DND-41 (cell line): ENCODE measurements at regions not wholly inside any gene's neighbourhood (a gene's known extent, or its start where the extent isn't known, plus 50 kb on each side); places are given as distances from the start of the nearest gene placed in this dataset.

Source experiments
- ATAC-seq: fragments of 200-7000 bp; cut with Tn5 transposase; 3 replicates; pipeline ENCODE4 v1.9.1; 2021; ENCODE audit warnings: low read depth; ENCODE audit not compliant: insufficient read depth
- DNase-seq: peaks from one replicate; pipeline ENCODE4 v3.0.0-alpha.2; 2020
- H2AFZ ChIP-seq: 2 replicates; pipeline ENCODE4 v1.6.0; 2012; ENCODE audit warnings: low read depth, low read length
- H3K27ac ChIP-seq: 2 replicates; pipeline ENCODE4 v1.5.1; 2012; ENCODE audit warnings: low read length, inconsistent platforms
- H3K27me3 ChIP-seq: fragments of 200-600 bp; sonication (generic); 2 replicates; pipeline ENCODE4 v1.6.0; 2012; ENCODE audit warnings: low read length, mild to moderate bottlenecking, inconsistent platforms; ENCODE audit not compliant: insufficient read depth, poor library complexity
- H3K36me3 ChIP-seq: 2 replicates; pipeline ENCODE4 v1.5.1; 2012; ENCODE audit warnings: low read length, inconsistent platforms; ENCODE audit not compliant: insufficient read depth
- H3K4me1 ChIP-seq: 2 replicates; pipeline ENCODE4 v1.5.1; 2012; ENCODE audit warnings: mild to moderate bottlenecking, low read length; ENCODE audit not compliant: insufficient read depth
- H3K4me2 ChIP-seq: 2 replicates; pipeline ENCODE4 v1.6.0; 2012; ENCODE audit warnings: mild to moderate bottlenecking, moderate library complexity, low read length, inconsistent platforms; ENCODE audit not compliant: insufficient read depth
- H3K4me3 ChIP-seq, 2 experiments: fragments of 200-600 bp in 1 of 2; shearing (Covaris generic) in 1 of 2; 2 replicates each; pipeline ENCODE4 v1.5.1; 2012 to 2016; ENCODE audit warnings: inconsistent platforms in 2 of 2, low read length in 2 of 2, mild to moderate bottlenecking in 2 of 2, low read depth in 1 of 2, moderate library complexity in 1 of 2
- H3K79me2 ChIP-seq: 2 replicates; pipeline ENCODE4 v1.6.0; 2012; ENCODE audit warnings: low read length, inconsistent platforms; ENCODE audit not compliant: insufficient read depth
- H3K9ac ChIP-seq: 2 replicates; pipeline ENCODE4 v1.6.0; 2012; ENCODE audit warnings: low read depth, mild to moderate bottlenecking, inconsistent platforms, low read length, moderate library complexity
- H3K9me3 ChIP-seq: 2 replicates; pipeline ENCODE4 v1.5.1; 2012; ENCODE audit warnings: low read length, moderate library complexity, mild to moderate bottlenecking, inconsistent platforms; ENCODE audit not compliant: insufficient read depth, severe bottlenecking
- H4K20me1 ChIP-seq: 2 replicates; pipeline ENCODE4 v1.6.0; 2012; ENCODE audit warnings: low read length; ENCODE audit not compliant: insufficient read depth
- EZH2 ChIP-seq: IDR thresholded peaks from 3 replicates; pipeline ENCODE4 v1.6.1; 2012; ENCODE audit warnings: borderline replicate concordance, low read depth, mild to moderate bottlenecking, moderate library complexity, low read length, inconsistent platforms; ENCODE audit not compliant: severe bottlenecking
- TF ChIP-seq, protein P1 (sequence below): IDR thresholded peaks from 2 replicates; pipeline ENCODE4 v1.5.1; 2012; ENCODE audit warnings: borderline replicate concordance, low read length, moderate library complexity, mild to moderate bottlenecking; ENCODE audit not compliant: poor library complexity, severe bottlenecking; ENCODE audit errors: extremely low read depth

DNA sequence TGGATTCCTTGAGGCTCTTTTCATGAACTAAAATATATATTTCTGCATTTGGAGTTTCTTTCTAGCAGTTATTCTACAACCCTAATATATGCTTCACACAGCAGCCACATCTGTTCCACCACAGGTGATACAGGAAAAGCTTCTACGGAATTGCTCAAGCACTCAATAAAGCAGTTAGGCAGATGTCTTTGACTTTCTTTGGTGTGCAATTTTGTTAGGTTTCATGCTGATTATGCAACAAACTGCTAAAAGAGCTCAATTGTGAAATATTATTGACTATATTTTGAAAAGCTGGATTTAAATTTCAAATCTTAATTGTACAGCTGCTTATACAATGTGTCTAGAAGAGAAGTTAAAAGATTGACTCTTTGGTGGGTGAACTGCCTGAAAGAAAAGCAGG lies 1055.6 kb upstream of the FBXO33 start:
- Histone ChIP-seq H3K27ac (no peak overlapping the region), H4K20me1 (no peaks in the 10 kb centered on the region), H2AFZ (no peak overlapping the region), H3K9me3 (no peaks in the 10 kb centered on the region), H3K36me3 (no peaks in the 10 kb centered on the region), H3K4me3 (no peak overlapping the region), H3K79me2 (no peaks in the 10 kb centered on the region), H3K4me2 (no peak overlapping the region), H3K9ac (no peak overlapping the region), H3K27me3 (no peaks in the 10 kb centered on the region), H3K4me1 (no peaks in the 10 kb centered on the region)
- DNase-seq (no peak), ATAC-seq (no peak)
- TF ChIP-seq, protein P1, sequence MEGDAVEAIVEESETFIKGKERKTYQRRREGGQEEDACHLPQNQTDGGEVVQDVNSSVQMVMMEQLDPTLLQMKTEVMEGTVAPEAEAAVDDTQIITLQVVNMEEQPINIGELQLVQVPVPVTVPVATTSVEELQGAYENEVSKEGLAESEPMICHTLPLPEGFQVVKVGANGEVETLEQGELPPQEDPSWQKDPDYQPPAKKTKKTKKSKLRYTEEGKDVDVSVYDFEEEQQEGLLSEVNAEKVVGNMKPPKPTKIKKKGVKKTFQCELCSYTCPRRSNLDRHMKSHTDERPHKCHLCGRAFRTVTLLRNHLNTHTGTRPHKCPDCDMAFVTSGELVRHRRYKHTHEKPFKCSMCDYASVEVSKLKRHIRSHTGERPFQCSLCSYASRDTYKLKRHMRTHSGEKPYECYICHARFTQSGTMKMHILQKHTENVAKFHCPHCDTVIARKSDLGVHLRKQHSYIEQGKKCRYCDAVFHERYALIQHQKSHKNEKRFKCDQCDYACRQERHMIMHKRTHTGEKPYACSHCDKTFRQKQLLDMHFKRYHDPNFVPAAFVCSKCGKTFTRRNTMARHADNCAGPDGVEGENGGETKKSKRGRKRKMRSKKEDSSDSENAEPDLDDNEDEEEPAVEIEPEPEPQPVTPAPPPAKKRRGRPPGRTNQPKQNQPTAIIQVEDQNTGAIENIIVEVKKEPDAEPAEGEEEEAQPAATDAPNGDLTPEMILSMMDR = no peak
- no peak for TF ChIP-seq EZH2

GRCh38 chr14:40485688-40486087 lies 1053.5 kb upstream of the FBXO33 start:
- H3K9ac ChIP-seq = no peak overlapping the region
- no peak overlapping the region for H2AFZ ChIP-seq
- no peaks in the 10 kb centered on the region for H4K20me1 ChIP-seq
- H3K79me2 ChIP-seq = no peaks in the 10 kb centered on the region
- no peaks in the 10 kb centered on the region for H3K9me3 ChIP-seq
- H3K4me3 ChIP-seq = no peak overlapping the region
- H3K4me1 ChIP-seq = no peaks in the 10 kb centered on the region
- ATAC-seq (no peak), DNase-seq (no peak)
- H3K27ac ChIP-seq = no peak overlapping the region
- H3K36me3 ChIP-seq = no peaks in the 10 kb centered on the region
- no peaks in the 10 kb centered on the region for H3K27me3 ChIP-seq
- H3K4me2 ChIP-seq = no peak overlapping the region
- TF ChIP-seq, protein P1 = no peak
- TF ChIP-seq EZH2 = no peak

DNA sequence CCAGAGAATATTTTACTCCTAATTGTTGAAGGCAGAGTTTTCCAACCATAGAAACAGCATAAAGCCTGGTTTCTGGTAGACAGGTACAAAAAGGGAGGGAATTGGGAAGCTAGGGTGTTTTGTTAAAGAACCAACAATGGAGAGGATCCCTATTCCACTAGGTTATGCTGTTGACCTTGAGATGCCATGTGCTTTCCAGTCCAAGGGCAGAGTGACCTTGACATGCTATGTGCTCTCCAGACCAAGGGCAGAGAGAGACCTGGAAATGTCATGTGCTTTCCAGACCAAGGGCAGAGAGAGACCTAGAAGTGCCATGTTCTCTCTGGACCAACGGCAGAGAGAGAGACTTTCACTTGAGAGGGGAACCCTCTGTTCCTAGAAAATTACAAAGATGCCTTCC lies 1043.8 kb upstream of the FBXO33 start:
- Histone ChIP-seq H3K36me3 (no peaks in the 10 kb centered on the region), H3K9ac (no peak overlapping the region), H3K9me3 (peaks cover 24% of the 10 kb centered on the region), H3K4me1 (no peaks in the 10 kb centered on the region), H3K4me2 (no peak overlapping the region), H3K27ac (no peak overlapping the region), H2AFZ (no peak overlapping the region), H3K27me3 (no peaks in the 10 kb centered on the region), H4K20me1 (no peaks in the 10 kb centered on the region), H3K4me3 (no peak overlapping the region), H3K79me2 (no peaks in the 10 kb centered on the region)
- TF ChIP-seq, protein P1 = no peak
- no peak for TF ChIP-seq EZH2
- DNase-seq = no peak
- no peak for ATAC-seq

DNA sequence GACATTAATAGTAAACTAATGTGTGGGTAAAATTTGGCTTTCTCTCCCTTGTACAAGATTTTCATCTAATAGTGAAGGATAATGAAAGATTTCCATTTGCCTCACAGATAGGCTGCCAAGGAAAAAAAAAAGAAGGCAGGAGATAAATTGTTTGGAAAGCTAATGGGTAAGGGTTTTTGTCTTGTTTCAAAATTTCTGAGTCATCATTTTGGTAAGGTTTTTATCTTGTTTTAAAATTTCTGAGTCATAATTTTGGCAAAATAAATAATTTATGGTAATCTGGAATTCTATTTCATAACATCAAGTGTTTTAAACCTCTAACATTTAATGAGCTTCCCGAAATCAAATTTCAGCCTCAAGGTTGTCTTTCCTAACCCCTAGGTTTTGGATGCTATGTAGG lies 1035.7 kb upstream of the FBXO33 start:
- no peak overlapping the region for H3K4me2 ChIP-seq
- H3K9me3 ChIP-seq = peaks cover 11% of the 10 kb centered on the region
- no peak overlapping the region for H3K9ac ChIP-seq
- no peaks in the 10 kb centered on the region for H3K27me3 ChIP-seq
- DNase-seq (no peak), ATAC-seq (no peak)
- H2AFZ ChIP-seq = no peak overlapping the region
- TF ChIP-seq, protein P1 = no peak
- no peak for TF ChIP-seq EZH2
- no peaks in the 10 kb centered on the region for H3K36me3 ChIP-seq
- no peaks in the 10 kb centered on the region for H3K79me2 ChIP-seq
- no peak overlapping the region for H3K4me3 ChIP-seq
- H3K4me1 ChIP-seq = no peaks in the 10 kb centered on the region
- H3K27ac ChIP-seq = no peak overlapping the region
- no peaks in the 10 kb centered on the region for H4K20me1 ChIP-seq
